K562 (cell line): ENCODE measurements at regions not wholly inside any gene's neighbourhood (a gene's known extent, or its start where the extent isn't known, plus 50 kb on each side); places are given as distances from the start of the nearest gene placed in this dataset.

ENCODE experiments used
- ARID1B ChIP-seq: fragments of 450-650 bp; IDR thresholded peaks from 2 replicates; pipeline ENCODE4 v1.6.1; 2016; ENCODE audit warnings: antibody characterized with exemption, mild to moderate bottlenecking, inconsistent platforms
- BRD4 ChIP-seq: fragments of 200-600 bp; sonication (generic); IDR thresholded peaks from 2 replicates; pipeline ENCODE4 v1.6.1; 2017; ENCODE audit warnings: inconsistent platforms
- CBFB ChIP-seq: sonication (generic); formaldehyde crosslinking; IDR thresholded peaks from 2 replicates; pipeline ENCODE4 v1.4.0; 2020; ENCODE audit warnings: mild to moderate bottlenecking, missing genetic modification reagents
- ERF ChIP-seq: fragments of 450-650 bp; formaldehyde crosslinking; IDR thresholded peaks from 2 replicates; pipeline ENCODE4 v1.4.0; 2020; ENCODE audit warnings: mild to moderate bottlenecking, mixed read lengths
- FOXJ3 ChIP-seq: sonication (generic); formaldehyde crosslinking; IDR thresholded peaks from 2 replicates; pipeline ENCODE4 v1.4.0; 2020; ENCODE audit warnings: mild to moderate bottlenecking, missing genetic modification reagents
- KAT2B ChIP-seq: IDR thresholded peaks from one replicate; pipeline ENCODE4 v1.6.1; 2012; ENCODE audit warnings: low read depth, mild to moderate bottlenecking, control low read depth, inconsistent platforms, low read length, moderate library complexity
- KAT7 ChIP-seq: sonication (generic); formaldehyde crosslinking; IDR thresholded peaks from 2 replicates; pipeline ENCODE4 v1.8.0; 2022; ENCODE audit warnings: missing genetic modification reagents, mild to moderate bottlenecking, borderline replicate concordance
- MAFF ChIP-seq: IDR thresholded peaks from 2 replicates; pipeline ENCODE4 v1.6.1; 2012; ENCODE audit warnings: low read length, improper control_type of control experiment
- MAFG ChIP-seq: fragments of 450-650 bp; conservative IDR thresholded peaks from 2 replicates; pipeline ENCODE4 v1.6.1; 2016; ENCODE audit warnings: missing genetic modification characterization, missing compliant biosample characterization
- MAFK ChIP-seq: IDR thresholded peaks from 2 replicates; pipeline ENCODE4 v1.6.1; 2011; ENCODE audit warnings: low read length, improper control_type of control experiment
- POU5F1 ChIP-seq: fragments of 150-350 bp; IDR thresholded peaks from 2 replicates; pipeline ENCODE4 v1.6.1; 2014; ENCODE audit warnings: borderline replicate concordance, low read length, low read depth, mild to moderate bottlenecking; ENCODE audit not compliant: partially characterized antibody
- PRPF4 ChIP-seq: fragments of 200-400 bp; formaldehyde crosslinking; IDR thresholded peaks from one replicate; pipeline ENCODE4 v1.6.1; 2017; ENCODE audit warnings: low read length, low read depth, mild to moderate bottlenecking; ENCODE audit not compliant: insufficient read depth, poor library complexity, severe bottlenecking
- RHOXF2B ChIP-seq: fragments of 250-450 bp; sonication (Bioruptor Pico); conservative IDR thresholded peaks from 2 replicates; pipeline ENCODE4 v1.5.1; 2021
- ZNF12 ChIP-seq: sonication (generic); formaldehyde crosslinking; IDR thresholded peaks from 2 replicates; pipeline ENCODE4 v1.4.0; 2020; ENCODE audit warnings: mild to moderate bottlenecking, missing genetic modification reagents
- ZNF143 ChIP-seq: sonication (generic); formaldehyde crosslinking; IDR thresholded peaks from 2 replicates; pipeline ENCODE4 v1.9.0; 2022; ENCODE audit warnings: mild to moderate bottlenecking, missing genetic modification reagents
- ZNF354B ChIP-seq: fragments of 250-450 bp; sonication (Bioruptor Pico); IDR thresholded peaks from 2 replicates; pipeline ENCODE4 v1.4.0; 2020
- ZNF586 ChIP-seq: fragments of 450-650 bp; formaldehyde crosslinking; conservative IDR thresholded peaks from 2 replicates; pipeline ENCODE4 v1.4.0; 2020; ENCODE audit warnings: mild to moderate bottlenecking, moderate library complexity
- ZNF589 ChIP-seq: fragments of 200-800 bp; sonication (Bioruptor generic); IDR thresholded peaks from 2 replicates; pipeline ENCODE4 v1.6.1; 2016; ENCODE audit warnings: low read depth, missing genetic modification characterization, missing compliant biosample characterization
- ZNF778 ChIP-seq: fragments of 450-650 bp; formaldehyde crosslinking; IDR thresholded peaks from 2 replicates; pipeline ENCODE4 v1.4.0; 2020; ENCODE audit warnings: mild to moderate bottlenecking, moderate library complexity
- TF ChIP-seq, protein P1 (sequence below): fragments of 250-450 bp; sonication (Bioruptor Pico); IDR thresholded peaks from 2 replicates; pipeline ENCODE4 v1.4.0; 2020; ENCODE audit warnings: mild to moderate bottlenecking, moderate library complexity, borderline replicate concordance
- TF ChIP-seq, protein P2 (sequence below): fragments of 450-650 bp; IDR thresholded peaks from 2 replicates; pipeline ENCODE4 v1.6.1; 2018; ENCODE audit not compliant: partially characterized antibody
- TF ChIP-seq, protein P3 (sequence below): fragments of 150-350 bp; IDR thresholded peaks from 2 replicates; pipeline ENCODE4 v1.6.1; 2014; ENCODE audit warnings: low read depth, mild to moderate bottlenecking, low read length, borderline replicate concordance

GRCh38 chr2:41902897-41903296, 144.9 kb upstream of the PKDCC start (continued):
- TF ChIP-seq PRPF4 = no peak
- TF ChIP-seq ZNF12 = no peak
- no peak for TF ChIP-seq ZNF778 (CRISPR knock-in tag)
- TF ChIP-seq, protein P1, sequence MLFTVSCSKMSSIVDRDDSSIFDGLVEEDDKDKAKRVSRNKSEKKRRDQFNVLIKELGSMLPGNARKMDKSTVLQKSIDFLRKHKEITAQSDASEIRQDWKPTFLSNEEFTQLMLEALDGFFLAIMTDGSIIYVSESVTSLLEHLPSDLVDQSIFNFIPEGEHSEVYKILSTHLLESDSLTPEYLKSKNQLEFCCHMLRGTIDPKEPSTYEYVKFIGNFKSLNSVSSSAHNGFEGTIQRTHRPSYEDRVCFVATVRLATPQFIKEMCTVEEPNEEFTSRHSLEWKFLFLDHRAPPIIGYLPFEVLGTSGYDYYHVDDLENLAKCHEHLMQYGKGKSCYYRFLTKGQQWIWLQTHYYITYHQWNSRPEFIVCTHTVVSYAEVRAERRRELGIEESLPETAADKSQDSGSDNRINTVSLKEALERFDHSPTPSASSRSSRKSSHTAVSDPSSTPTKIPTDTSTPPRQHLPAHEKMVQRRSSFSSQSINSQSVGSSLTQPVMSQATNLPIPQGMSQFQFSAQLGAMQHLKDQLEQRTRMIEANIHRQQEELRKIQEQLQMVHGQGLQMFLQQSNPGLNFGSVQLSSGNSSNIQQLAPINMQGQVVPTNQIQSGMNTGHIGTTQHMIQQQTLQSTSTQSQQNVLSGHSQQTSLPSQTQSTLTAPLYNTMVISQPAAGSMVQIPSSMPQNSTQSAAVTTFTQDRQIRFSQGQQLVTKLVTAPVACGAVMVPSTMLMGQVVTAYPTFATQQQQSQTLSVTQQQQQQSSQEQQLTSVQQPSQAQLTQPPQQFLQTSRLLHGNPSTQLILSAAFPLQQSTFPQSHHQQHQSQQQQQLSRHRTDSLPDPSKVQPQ (CRISPR knock-in tag) = no peak
- no peak for TF ChIP-seq KAT7
- no peak for TF ChIP-seq CBFB (CRISPR knock-in tag)
- no peak for TF ChIP-seq ZNF354B (CRISPR knock-in tag)
- peak; percentile 29; the same call in 1 of the 2 replicates for TF ChIP-seq MAFF
- no peak for TF ChIP-seq ZNF589 (CRISPR knock-in tag)
- TF ChIP-seq, protein P2, sequence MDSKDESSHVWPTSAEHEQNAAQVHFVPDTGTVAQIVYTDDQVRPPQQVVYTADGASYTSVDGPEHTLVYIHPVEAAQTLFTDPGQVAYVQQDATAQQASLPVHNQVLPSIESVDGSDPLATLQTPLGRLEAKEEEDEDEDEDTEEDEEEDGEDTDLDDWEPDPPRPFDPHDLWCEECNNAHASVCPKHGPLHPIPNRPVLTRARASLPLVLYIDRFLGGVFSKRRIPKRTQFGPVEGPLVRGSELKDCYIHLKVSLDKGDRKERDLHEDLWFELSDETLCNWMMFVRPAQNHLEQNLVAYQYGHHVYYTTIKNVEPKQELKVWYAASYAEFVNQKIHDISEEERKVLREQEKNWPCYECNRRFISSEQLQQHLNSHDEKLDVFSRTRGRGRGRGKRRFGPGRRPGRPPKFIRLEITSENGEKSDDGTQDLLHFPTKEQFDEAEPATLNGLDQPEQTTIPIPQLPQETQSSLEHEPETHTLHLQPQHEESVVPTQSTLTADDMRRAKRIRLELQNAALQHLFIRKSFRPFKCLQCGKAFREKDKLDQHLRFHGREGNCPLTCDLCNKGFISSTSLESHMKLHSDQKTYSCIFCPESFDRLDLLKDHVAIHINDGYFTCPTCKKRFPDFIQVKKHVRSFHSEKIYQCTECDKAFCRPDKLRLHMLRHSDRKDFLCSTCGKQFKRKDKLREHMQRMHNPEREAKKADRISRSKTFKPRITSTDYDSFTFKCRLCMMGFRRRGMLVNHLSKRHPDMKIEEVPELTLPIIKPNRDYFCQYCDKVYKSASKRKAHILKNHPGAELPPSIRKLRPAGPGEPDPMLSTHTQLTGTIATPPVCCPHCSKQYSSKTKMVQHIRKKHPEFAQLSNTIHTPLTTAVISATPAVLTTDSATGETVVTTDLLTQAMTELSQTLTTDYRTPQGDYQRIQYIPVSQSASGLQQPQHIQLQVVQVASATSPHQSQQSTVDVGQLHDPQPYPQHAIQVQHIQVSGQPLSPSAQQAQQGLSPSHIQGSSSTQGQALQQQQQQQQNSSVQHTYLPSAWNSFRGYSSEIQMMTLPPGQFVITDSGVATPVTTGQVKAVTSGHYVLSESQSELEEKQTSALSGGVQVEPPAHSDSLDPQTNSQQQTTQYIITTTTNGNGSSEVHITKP = no peak
- TF ChIP-seq RHOXF2B (CRISPR knock-in tag) = no peak
- TF ChIP-seq ZNF143 = no peak
- TF ChIP-seq POU5F1 = no peak
- no peak for TF ChIP-seq FOXJ3 (CRISPR knock-in tag)
- TF ChIP-seq ZNF586 = no peak
- TF ChIP-seq MAFK = peak; percentile 38; the same call in 1 of the 2 replicates
- TF ChIP-seq ERF (CRISPR knock-in tag) = no peak
- peak; percentile 32; the same call in 1 of the 2 replicates for TF ChIP-seq MAFG (tag)
- TF ChIP-seq, protein P3, sequence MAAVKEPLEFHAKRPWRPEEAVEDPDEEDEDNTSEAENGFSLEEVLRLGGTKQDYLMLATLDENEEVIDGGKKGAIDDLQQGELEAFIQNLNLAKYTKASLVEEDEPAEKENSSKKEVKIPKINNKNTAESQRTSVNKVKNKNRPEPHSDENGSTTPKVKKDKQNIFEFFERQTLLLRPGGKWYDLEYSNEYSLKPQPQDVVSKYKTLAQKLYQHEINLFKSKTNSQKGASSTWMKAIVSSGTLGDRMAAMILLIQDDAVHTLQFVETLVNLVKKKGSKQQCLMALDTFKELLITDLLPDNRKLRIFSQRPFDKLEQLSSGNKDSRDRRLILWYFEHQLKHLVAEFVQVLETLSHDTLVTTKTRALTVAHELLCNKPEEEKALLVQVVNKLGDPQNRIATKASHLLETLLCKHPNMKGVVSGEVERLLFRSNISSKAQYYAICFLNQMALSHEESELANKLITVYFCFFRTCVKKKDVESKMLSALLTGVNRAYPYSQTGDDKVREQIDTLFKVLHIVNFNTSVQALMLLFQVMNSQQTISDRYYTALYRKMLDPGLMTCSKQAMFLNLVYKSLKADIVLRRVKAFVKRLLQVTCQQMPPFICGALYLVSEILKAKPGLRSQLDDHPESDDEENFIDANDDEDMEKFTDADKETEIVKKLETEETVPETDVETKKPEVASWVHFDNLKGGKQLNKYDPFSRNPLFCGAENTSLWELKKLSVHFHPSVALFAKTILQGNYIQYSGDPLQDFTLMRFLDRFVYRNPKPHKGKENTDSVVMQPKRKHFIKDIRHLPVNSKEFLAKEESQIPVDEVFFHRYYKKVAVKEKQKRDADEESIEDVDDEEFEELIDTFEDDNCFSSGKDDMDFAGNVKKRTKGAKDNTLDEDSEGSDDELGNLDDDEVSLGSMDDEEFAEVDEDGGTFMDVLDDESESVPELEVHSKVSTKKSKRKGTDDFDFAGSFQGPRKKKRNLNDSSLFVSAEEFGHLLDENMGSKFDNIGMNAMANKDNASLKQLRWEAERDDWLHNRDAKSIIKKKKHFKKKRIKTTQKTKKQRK = no peak
- TF ChIP-seq ARID1B = no peak
- no peak for TF ChIP-seq KAT2B
- TF ChIP-seq BRD4 = no peak
